H1 (cell line): ENCODE measurements at regions not wholly inside any gene's neighbourhood (a gene's known extent, or its start where the extent isn't known, plus 50 kb on each side); places are given as distances from the start of the nearest gene placed in this dataset.

Source experiments
- ATF3 ChIP-seq: IDR thresholded peaks from 2 replicates; pipeline ENCODE4 v1.6.1; 2011; ENCODE audit warnings: low read depth, mild to moderate bottlenecking, low read length; ENCODE audit not compliant: insufficient read depth
- BCL11A ChIP-seq, 2 experiments: IDR thresholded peaks; one replicate each; pipeline ENCODE4 v1.6.1; 2011; ENCODE audit warnings: low read depth in 2 of 2, low read length in 2 of 2, mild to moderate bottlenecking in 2 of 2

GRCh38 chr14:101188571-101188915, 285.0 kb upstream of the RTL1 start (continued):
- no peak for TF ChIP-seq BCL11A (IDR thresholded peaks at IDR 0.05; ENCODE audit: low read depth in 2 of 2, low read length in 2 of 2)
- TF ChIP-seq ATF3, result no peak
